MCF 10A (cell line): ENCODE measurements at regions not wholly inside any gene's neighbourhood (a gene's known extent, or its start where the extent isn't known, plus 50 kb on each side); places are given as distances from the start of the nearest gene placed in this dataset.

Source experiments
- BruUV-seq: library from RNA; stranded (reverse); fragments of 400-500 nt; replicated peaks from 2 replicates; lab custom pipeline; 2021; lab: Mats Ljungman, UMichigan
- CTCF ChIA-PET: fragments of 300-600 bp; sonication (Branson Sonifier 250); formaldehyde crosslinking; extraction: SDS; loops from one replicate; lab custom pipeline; 2021; ENCODE audit warnings: antibody characterized with exemption, inconsistent platforms; lab: Yijun Ruan, JAX
- POLR2A ChIA-PET: fragments of 300-600, 350-650 bp; sonication (Branson Sonifier 250); formaldehyde crosslinking; extraction: SDS; loops from one replicate; lab custom pipeline; 2020; ENCODE audit warnings: antibody characterized with exemption, inconsistent platforms; lab: Yijun Ruan, JAX
- DNase-seq: peaks from one replicate; pipeline ENCODE4 v3.0.0-alpha.2; 2018; ENCODE audit not compliant: unreplicated experiment
- H3K27ac Mint-ChIP-seq: one replicate; pipeline ENCODE4 v1.8.0; 2022; ENCODE audit warnings: mild to moderate bottlenecking, low read depth, mixed read lengths; ENCODE audit not compliant: unreplicated experiment
- H3K27me3 Mint-ChIP-seq: one replicate; pipeline ENCODE4 v1.8.0; 2022; ENCODE audit warnings: mixed read lengths; ENCODE audit not compliant: insufficient read depth, unreplicated experiment
- H3K36me3 Mint-ChIP-seq: one replicate; pipeline ENCODE4 v1.8.0; 2022; ENCODE audit warnings: mild to moderate bottlenecking, moderate library complexity, mixed read lengths; ENCODE audit not compliant: insufficient read depth, unreplicated experiment
- H3K4me1 Mint-ChIP-seq: one replicate; pipeline ENCODE4 v1.8.0; 2022; ENCODE audit warnings: mixed read lengths; ENCODE audit not compliant: insufficient read depth, unreplicated experiment
- H3K4me3 Mint-ChIP-seq: one replicate; pipeline ENCODE4 v1.8.0; 2022; ENCODE audit warnings: mild to moderate bottlenecking, moderate library complexity, mixed read lengths; ENCODE audit not compliant: unreplicated experiment
- H3K9me3 Mint-ChIP-seq: one replicate; pipeline ENCODE4 v1.8.0; 2022; ENCODE audit warnings: mixed read lengths; ENCODE audit not compliant: unreplicated experiment
- CTCF ChIP-seq: fragments of 200-600 bp; IDR thresholded peaks from one replicate; pipeline ENCODE4 v1.8.0; 2022; ENCODE audit warnings: antibody characterized with exemption, mild to moderate bottlenecking; ENCODE audit not compliant: unreplicated experiment
- intact Hi-C: fragments of 100-400 bp; cut with micrococcal nuclease; formaldehyde crosslinking; loops from 2 replicates; pipeline ENCODE4 v1.14.1; 2022

GRCh38 chr2:150292192-150292591 lies 195.3 kb downstream of the RND3 start:
- ChIA-PET POLR2A (interaction anchor here (0.7 kb wide), 1 partner anchor 48 kb away, joined by 3 read pairs; no protein-coding TSS in a partner anchor), CTCF (interaction anchor here (0.6 to 0.7 kb wide), 2 partner anchors 43 to 98 kb away, joined by 3 read pairs; no protein-coding TSS in a partner anchor)
- no TSS peak for BruUV-seq
- TF ChIP-seq CTCF, result no peak
- no peaks in the 10 kb centered on the region for H3K9me3 Mint-ChIP-seq
- H3K27ac Mint-ChIP-seq, result no peak overlapping the region
- no peaks in the 10 kb centered on the region for H3K36me3 Mint-ChIP-seq
- H3K27me3 Mint-ChIP-seq, result no peaks in the 10 kb centered on the region
- no peak for DNase-seq
- peaks cover 12% of the 10 kb centered on the region for H3K4me1 Mint-ChIP-seq
- no peak overlapping the region for H3K4me3 Mint-ChIP-seq
- intact Hi-C loops, result no loop called here

DNA sequence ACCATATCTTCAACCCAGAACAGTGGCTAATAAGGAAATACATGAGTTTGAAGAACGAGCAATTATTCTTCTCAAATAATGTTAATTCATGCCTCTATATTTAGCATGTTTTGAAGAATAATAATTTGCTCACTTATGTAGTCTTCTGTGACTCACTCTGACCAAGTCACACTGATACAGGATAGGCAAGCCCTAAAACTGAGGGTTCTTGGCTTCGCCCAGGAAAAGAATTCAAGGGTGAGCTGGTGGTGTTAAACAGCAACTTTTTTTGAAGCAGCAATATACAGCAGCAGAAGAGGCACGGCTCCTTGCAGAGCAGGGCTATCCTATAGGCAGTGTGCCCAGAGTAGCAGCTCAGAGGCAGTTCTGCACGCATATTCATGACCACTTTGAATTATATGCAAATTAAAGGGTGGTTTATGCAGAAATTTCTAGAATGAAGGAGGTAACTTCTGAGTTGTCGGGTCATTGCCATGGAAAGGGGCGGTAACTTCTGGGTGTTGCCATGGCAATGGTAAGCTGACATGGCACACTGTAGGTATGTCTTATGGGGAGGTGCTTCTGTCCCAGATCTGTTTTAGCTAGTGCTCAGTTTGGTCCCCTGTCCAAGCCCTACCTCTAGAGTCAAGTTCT lies 200.6 kb downstream of the RND3 start:
- ChIA-PET POLR2A (interaction anchor here (0.6 kb wide), 1 partner anchor 15 kb away, joined by 3 read pairs; no protein-coding TSS in a partner anchor), CTCF (interaction anchor here (0.6 to 0.8 kb wide), 2 partner anchors 488 to 1004 kb away, joined by 3 to 6 read pairs; no protein-coding TSS in a partner anchor)
- no peak for TF ChIP-seq CTCF
- H3K36me3 Mint-ChIP-seq, result no peaks in the 10 kb centered on the region
- peaks cover 11% of the 10 kb centered on the region for H3K4me1 Mint-ChIP-seq
- no peaks in the 10 kb centered on the region for H3K9me3 Mint-ChIP-seq
- no peak overlapping the region for H3K4me3 Mint-ChIP-seq
- H3K27ac Mint-ChIP-seq, result no peak overlapping the region
- no TSS peak for BruUV-seq
- H3K27me3 Mint-ChIP-seq, result no peaks in the 10 kb centered on the region
- DNase-seq, result no peak
- intact Hi-C loops, result no loop called here

DNA sequence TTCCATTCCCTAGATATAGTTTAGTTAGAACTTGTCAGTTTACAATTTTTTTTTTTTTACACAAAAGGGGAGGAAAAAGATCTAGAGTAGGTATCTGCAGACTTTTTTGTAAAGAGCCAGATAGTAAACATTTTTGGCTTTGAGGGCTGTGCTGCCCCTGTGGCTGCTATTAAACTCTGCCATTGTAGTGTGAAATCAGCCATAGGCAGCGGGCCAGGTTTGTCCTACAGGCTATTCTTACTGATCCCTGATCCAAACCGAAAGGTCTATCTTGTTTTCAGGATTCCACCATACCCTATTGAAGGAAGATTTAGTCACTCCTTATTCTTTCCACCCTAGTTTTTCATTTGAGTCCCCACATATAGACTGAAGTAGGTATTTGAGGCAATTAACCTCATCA lies 203.4 kb downstream of the RND3 start:
- H3K4me3 Mint-ChIP-seq, result no peak overlapping the region

More for the DNA sequence above, 203.4 kb downstream of the RND3 start:
- no peak for TF ChIP-seq CTCF
- no peaks in the 10 kb centered on the region for H3K36me3 Mint-ChIP-seq
- DNase-seq, result no peak
- intact Hi-C loops, result no loop called here
- ChIA-PET CTCF (no interaction called here), POLR2A (no interaction called here)
- no peaks in the 10 kb centered on the region for H3K27me3 Mint-ChIP-seq
- H3K27ac Mint-ChIP-seq, result no peak overlapping the region
- peaks cover 16% of the 10 kb centered on the region for H3K4me1 Mint-ChIP-seq
- no peaks in the 10 kb centered on the region for H3K9me3 Mint-ChIP-seq
- no TSS peak for BruUV-seq
